Ovary (tissue), 7 donors: ENCODE measurements at regions not wholly inside any gene's neighbourhood (a gene's known extent, or its start where the extent isn't known, plus 50 kb on each side); places are given as distances from the start of the nearest gene placed in this dataset.

ENCODE experiments used
- DNase-seq, 5 donors: peaks; one replicate each; pipeline ENCODE4 v3.0.0-alpha.2; 2019 to 2020
- H3K27ac ChIP-seq, 2 donors: fragments of 200-600 bp; one replicate each; pipeline versions ENCODE4 v1.5.1 to v1.8.0; 2019 to 2022
- H3K27me3 ChIP-seq: fragments of 200-600 bp; one replicate; pipeline ENCODE4 v1.8.0; 2022
- H3K36me3 ChIP-seq: fragments of 200-600 bp; sonication (generic); one replicate; pipeline ENCODE4 v1.5.1; 2019
- H3K4me1 ChIP-seq: one replicate; pipeline ENCODE4 v1.8.1; 2013; ENCODE audit warnings: mild to moderate bottlenecking, moderate library complexity; ENCODE audit not compliant: insufficient read depth
- H3K4me3 ChIP-seq: fragments of 200-600 bp; sonication (generic); one replicate; pipeline ENCODE4 v1.5.1; 2017
- H3K9me3 ChIP-seq, 2 donors: fragments of 200-600 bp in 1 of 2; sonication (generic) in 1 of 2; one replicate each; pipeline versions ENCODE4 v1.5.1 to v1.8.1; 2013 to 2019; ENCODE audit warnings: mild to moderate bottlenecking in 1 of 2, moderate library complexity in 1 of 2
- CTCF ChIP-seq, 3 donors: fragments of 450-650 bp in 2 of 3; fragments of 200-600 bp in 1 of 3; IDR thresholded peaks; one replicate each; pipeline versions ENCODE4 v1.5.1 to v1.8.0; 2016 to 2022; ENCODE audit warnings: antibody characterized with exemption in 3 of 3, mild to moderate bottlenecking in 1 of 3
- EP300 ChIP-seq: sonication (generic); formaldehyde crosslinking; IDR thresholded peaks from one replicate; pipeline ENCODE4 v1.6.1; 2017; ENCODE audit warnings: antibody characterized with exemption
- POLR2A ChIP-seq: fragments of 450-650 bp; IDR thresholded peaks from one replicate; pipeline ENCODE4 v1.6.1; 2017; ENCODE audit warnings: antibody characterized with exemption, mild to moderate bottlenecking, moderate library complexity
- WGBS, 3 donors: extraction: QIAGEN DNeasy Blood & Tissue Kit in 1 of 3; methylation state at CpG; one replicate each; pipeline versions ENCODE4 v1.1.5 to v1.1.7; 2013 to 2017; 5-methylcytosine and 5-hydroxymethylcytosine counted together
- intact Hi-C, 4 donors: fragments of 100-400 bp; cut with DNase I; formaldehyde crosslinking; loops; one replicate each; pipeline versions ENCODE4 v1.11.0 to v1.15.1; 2022 to 2023
- donor health status: DM: no; HTN: no; CAD: no; lungs with moderate emphysema.
- donor health status: DM: no; HTN: no; CAD: no.
- donor health status: Bipolar disorder and iron deficiency.
- donor health status: DM: no; HTN: no; CAD: no.
- donor health status: DM: yes; HTN: yes; CAD: no.

GRCh38 chr12:102765736-102766135, 151.3 kb downstream of the PAH start:
- Histone ChIP-seq H3K36me3 (no peaks in the 10 kb centered on the region), H3K4me3 (no peak overlapping the region), H3K4me1 (no peaks in the 10 kb centered on the region), H3K27ac (no peak overlapping the region), H3K9me3 (no peaks in the 10 kb centered on the region), H3K27me3 (no peaks in the 10 kb centered on the region)
- intact Hi-C loops = loop anchor here in 2 of 4 donors (5.0 to 10.0 kb wide), 4 partner anchors 61 to 831 kb away; partner anchors contain the start of gene IGF1 (in 1 of the 2)
- 74 to 78% (median 76%) methylated on average over 7 of the region's 7 CpGs for WGBS, 3 donors
- no peak for DNase-seq
- TF ChIP-seq CTCF (IDR thresholded peaks at IDR 0.05) (no peak), POLR2A (no peak), EP300 (no peak)

GRCh38 chr12:102763471-102763870, 153.6 kb downstream of the PAH start:
- no peak for TF ChIP-seq POLR2A
- no peak for TF ChIP-seq CTCF (IDR thresholded peaks at IDR 0.05)
- no peak for TF ChIP-seq EP300
- no peaks in the 10 kb centered on the region for H3K36me3 ChIP-seq
- no peak for DNase-seq
- intact Hi-C loops = loop anchor here in 2 of 4 donors (10.0 kb wide), 3 partner anchors 59 to 829 kb away; no protein-coding TSS in a partner anchor
- peaks cover 3% of the 10 kb centered on the region for H3K4me1 ChIP-seq
- H3K9me3 ChIP-seq = no peaks in the 10 kb centered on the region
- H3K4me3 ChIP-seq = no peak overlapping the region
- no peak overlapping the region for H3K27ac ChIP-seq
- H3K27me3 ChIP-seq = no peaks in the 10 kb centered on the region
- 12 to 21% (median 15%) methylated on average over 1 of the region's 1 CpG for WGBS, 3 donors

GRCh38 chr12:102763061-102763460, 154.0 kb downstream of the PAH start:
- intact Hi-C loops = loop anchor here in 2 of 4 donors (10.0 kb wide), 3 partner anchors 58 to 828 kb away; no protein-coding TSS in a partner anchor
- no peak overlapping the region for H3K4me3 ChIP-seq
- H3K36me3 ChIP-seq = no peaks in the 10 kb centered on the region
- no peaks in the 10 kb centered on the region for H3K27me3 ChIP-seq
- WGBS, 3 donors = 51 to 73% (median 63%) methylated on average over 4 of the region's 4 CpGs
- no peak overlapping the region for H3K27ac ChIP-seq
- no peaks in the 10 kb centered on the region for H3K9me3 ChIP-seq
- peaks cover 4% of the 10 kb centered on the region for H3K4me1 ChIP-seq
- no peak for DNase-seq
- TF ChIP-seq EP300 (no peak), POLR2A (no peak), CTCF (IDR thresholded peaks at IDR 0.05) (no peak)

GRCh38 chr12:102760322-102760721, 156.7 kb downstream of the PAH start:
- no peak overlapping the region for H3K27ac ChIP-seq
- intact Hi-C loops = loop anchor here in 2 of 4 donors (10.0 kb wide), 3 partner anchors 56 to 826 kb away; no protein-coding TSS in a partner anchor
- no peak for TF ChIP-seq CTCF (IDR thresholded peaks at IDR 0.05)
- TF ChIP-seq POLR2A = no peak
- no peak for TF ChIP-seq EP300
- no peak overlapping the region for H3K4me3 ChIP-seq
- no peaks in the 10 kb centered on the region for H3K36me3 ChIP-seq
- H3K27me3 ChIP-seq = no peaks in the 10 kb centered on the region
- WGBS, 3 donors = 82 to 92% (median 86%) methylated on average over 2 of the region's 2 CpGs
- H3K9me3 ChIP-seq = no peaks in the 10 kb centered on the region
- H3K4me1 ChIP-seq = peaks cover 19% of the 10 kb centered on the region
- no peak for DNase-seq
